ENCODE measurements at regions not wholly inside any gene's neighbourhood (a gene's known extent, or its start where the extent isn't known, plus 50 kb on each side); places are given as distances from the start of the nearest gene placed in this dataset.

DNA sequence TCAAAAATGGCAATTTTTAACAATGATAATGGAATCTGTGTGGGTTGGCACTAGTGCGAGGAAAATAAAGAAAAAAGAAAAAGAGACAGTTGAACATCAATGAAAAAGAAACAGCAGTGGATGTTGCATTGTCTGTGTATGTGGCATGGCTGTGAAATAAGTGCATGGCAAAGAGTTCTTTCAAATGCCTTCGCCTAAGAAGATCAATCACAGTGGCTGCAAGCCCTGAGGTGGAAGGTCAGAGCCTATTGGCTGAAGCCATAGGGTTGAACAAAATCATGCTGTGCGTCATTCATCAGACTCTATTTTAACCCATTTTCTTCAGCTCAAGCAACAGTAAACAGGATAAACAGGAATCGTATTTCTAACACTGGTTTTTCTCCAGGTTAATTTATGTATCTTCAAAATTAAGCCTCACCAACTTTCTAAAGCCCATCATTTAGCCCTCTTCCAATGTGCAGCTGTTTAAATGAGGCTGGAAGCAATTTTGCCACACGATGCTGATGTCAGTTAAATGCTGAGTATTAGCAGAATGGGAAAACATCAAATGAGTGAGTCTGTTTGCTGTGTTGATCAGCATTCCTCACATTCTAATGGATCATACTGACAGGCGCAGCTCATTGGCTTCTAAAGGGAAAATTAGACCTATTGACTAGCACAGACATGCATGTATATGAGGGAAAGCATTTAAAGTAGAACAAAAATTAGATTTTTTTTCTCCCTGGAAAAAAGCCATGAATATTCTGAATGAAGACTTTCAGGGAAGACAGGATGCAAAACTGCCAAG is 955.9 kb upstream of the EYS start:
- Histone ChIP-seq H3K9me3 (ENCODE audit: control insufficient read depth, insufficient read depth, low read depth, low read length) (no peaks in the 10 kb centered on the region), H3K27ac (ENCODE audit: extremely low read depth, low read depth, low read length) (no peak overlapping the region), H3K4me1 (ENCODE audit: control insufficient read depth, insufficient read depth, low read length) (no peaks in the 10 kb centered on the region), H3K4me3 (ENCODE audit: low read depth, low read length) (no peak overlapping the region), H3K36me3 (ENCODE audit: control insufficient read depth in 2 of 2, insufficient read depth in 1 of 2, low read length in 2 of 2) (no peaks in the 10 kb centered on the region)
- TF ChIP-seq GLIS2 (tag by site-specific recombination; IDR thresholded peaks at IDR 0.05) = no peak
- TF ChIP-seq ZNF138 (tag by site-specific recombination; IDR thresholded peaks at IDR 0.05; ENCODE audit: borderline replicate concordance) = no peak
- no peak for TF ChIP-seq ZNF561 (tag by site-specific recombination; IDR thresholded peaks at IDR 0.05; ENCODE audit: borderline replicate concordance)
- TF ChIP-seq ZNF202 (tag by site-specific recombination; IDR thresholded peaks at IDR 0.05; ENCODE audit: borderline replicate concordance) = no peak
- no peak for TF ChIP-seq ZNF560 (tag by site-specific recombination; IDR thresholded peaks at IDR 0.05; ENCODE audit: borderline replicate concordance)
- TF ChIP-seq ZNF785 (tag by site-specific recombination; IDR thresholded peaks at IDR 0.05) = no peak
- TF ChIP-seq ZFP3 (tag by site-specific recombination; IDR thresholded peaks at IDR 0.05; ENCODE audit: low read depth) = no peak
- no peak for TF ChIP-seq REPIN1 (tag by site-specific recombination; IDR thresholded peaks at IDR 0.05; ENCODE audit: low read depth)
- no peak for TF ChIP-seq ZNF2 (tag by site-specific recombination; IDR thresholded peaks at IDR 0.05)
- CTCF ChIA-PET = interaction anchor here (0.7 kb wide), 1 partner anchor 12 kb away, joined by 6 read pairs; no protein-coding TSS in a partner anchor
- POLR2A ChIA-PET = no interaction called here

DNA sequence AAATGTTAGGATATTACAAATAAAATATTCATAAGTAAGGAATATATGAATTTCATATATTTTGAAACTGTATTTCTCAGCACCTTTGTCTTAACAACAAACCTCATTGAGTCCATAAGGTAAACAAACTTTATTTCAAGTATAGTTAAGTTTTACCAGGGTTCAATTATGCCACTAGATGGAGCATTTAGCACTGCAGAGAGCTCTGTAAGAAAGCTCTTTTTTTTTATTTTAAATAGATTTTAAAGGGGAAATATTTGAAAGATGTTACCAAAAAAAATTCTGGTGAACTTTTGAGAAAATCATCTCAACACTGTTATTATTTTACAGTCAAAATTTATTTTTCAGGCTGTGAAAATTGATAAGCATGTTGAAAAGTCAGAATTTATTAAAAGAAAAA is 955.2 kb upstream of the EYS start:
- H3K4me1 ChIP-seq (ENCODE audit: control insufficient read depth, insufficient read depth, low read length) = no peaks in the 10 kb centered on the region
- no peak for TF ChIP-seq BCL11B (tag by site-specific recombination; IDR thresholded peaks at IDR 0.05; ENCODE audit: low read depth)
- 0 out of 2 replicates have a peak, but pooled peaks have one; percentile 3 for TF ChIP-seq ZNF654 (tag by site-specific recombination; IDR thresholded peaks at IDR 0.05; ENCODE audit: low read depth)
- no peaks in the 10 kb centered on the region for H3K36me3 ChIP-seq (ENCODE audit: control insufficient read depth in 2 of 2, insufficient read depth in 1 of 2, low read length in 2 of 2)
- H3K9me3 ChIP-seq (ENCODE audit: control insufficient read depth, insufficient read depth, low read depth, low read length) = no peaks in the 10 kb centered on the region
- POLR2A ChIA-PET = no interaction called here
- CTCF ChIA-PET = no interaction called here
- H3K4me3 ChIP-seq (ENCODE audit: low read depth, low read length) = no peak overlapping the region
- no peak overlapping the region for H3K27ac ChIP-seq (ENCODE audit: extremely low read depth, low read depth, low read length)

DNA sequence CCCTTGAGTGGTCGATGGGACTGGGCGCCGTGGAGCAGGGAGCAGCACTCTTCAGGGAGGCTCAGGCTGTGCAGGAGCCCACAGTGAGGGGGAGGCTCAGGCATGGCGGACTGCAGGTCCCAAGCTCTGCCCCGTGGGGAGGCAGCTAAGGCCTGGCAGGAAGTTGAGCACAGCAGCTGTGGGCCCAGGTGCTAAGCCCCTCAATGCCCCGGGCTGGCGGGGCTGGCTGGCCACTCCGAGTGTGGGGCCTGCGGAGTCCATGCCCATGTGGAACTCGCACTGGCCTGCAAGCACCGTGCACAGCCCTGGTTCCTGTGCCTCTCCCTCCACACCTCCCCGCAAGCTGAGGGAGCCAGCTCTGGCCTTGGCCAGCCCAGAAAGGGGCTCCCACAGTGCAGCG is 948.4 kb upstream of the EYS start:
- Histone ChIP-seq H3K4me3 (ENCODE audit: low read depth, low read length) (no peak overlapping the region), H3K9me3 (ENCODE audit: control insufficient read depth, insufficient read depth, low read depth, low read length) (no peaks in the 10 kb centered on the region), H3K4me1 (ENCODE audit: control insufficient read depth, insufficient read depth, low read length) (no peaks in the 10 kb centered on the region), H3K27ac (ENCODE audit: extremely low read depth, low read depth, low read length) (no peak overlapping the region), H3K36me3 (ENCODE audit: control insufficient read depth in 2 of 2, insufficient read depth in 1 of 2, low read length in 2 of 2) (no peaks in the 10 kb centered on the region)
- ChIA-PET POLR2A (no interaction called here), CTCF (no interaction called here)
- TF ChIP-seq ZNF621 (tag by site-specific recombination; IDR thresholded peaks at IDR 0.05) (no peak), ZNF2 (tag by site-specific recombination; IDR thresholded peaks at IDR 0.05) (no peak), ZNF416 (tag by site-specific recombination; IDR thresholded peaks at IDR 0.05) (no peak), ZNF843 (tag by site-specific recombination; IDR thresholded peaks at IDR 0.05) (no peak), SP3 (tag by site-specific recombination; IDR thresholded peaks at IDR 0.05) (no peak), ZNF626 (tag by site-specific recombination; IDR thresholded peaks at IDR 0.05) (no peak), ZNF341 (tag by site-specific recombination; IDR thresholded peaks at IDR 0.05; ENCODE audit: low read depth) (no peak), ZNF274 (IDR thresholded peaks at IDR 0.05; ENCODE audit: low read length) (no peak), ZNF274 (tag by site-specific recombination; IDR thresholded peaks at IDR 0.05; ENCODE audit: borderline replicate concordance) (no peak), ZNF670 (tag by site-specific recombination; IDR thresholded peaks at IDR 0.05; ENCODE audit: low read depth) (no peak), ZNF777 (tag by site-specific recombination; IDR thresholded peaks at IDR 0.05; ENCODE audit: borderline replicate concordance) (no peak), PRDM1 (tag by site-specific recombination; IDR thresholded peaks at IDR 0.05) (no peak), ZXDB (tag by site-specific recombination; IDR thresholded peaks at IDR 0.05) (no peak), ZNF768 (tag by site-specific recombination; IDR thresholded peaks at IDR 0.05) (no peak), IKZF3 (tag by site-specific recombination; IDR thresholded peaks at IDR 0.05) (no peak), ZNF155 (tag by site-specific recombination; IDR thresholded peaks at IDR 0.05) (no peak), ZNF350 (tag by site-specific recombination; IDR thresholded peaks at IDR 0.05) (no peak), SCRT1 (tag by site-specific recombination; IDR thresholded peaks at IDR 0.05; ENCODE audit: borderline replicate concordance) (no peak), BCL11A (tag by site-specific recombination; IDR thresholded peaks at IDR 0.05; ENCODE audit: low read depth) (no peak)
- TF ChIP-seq, protein P1, sequence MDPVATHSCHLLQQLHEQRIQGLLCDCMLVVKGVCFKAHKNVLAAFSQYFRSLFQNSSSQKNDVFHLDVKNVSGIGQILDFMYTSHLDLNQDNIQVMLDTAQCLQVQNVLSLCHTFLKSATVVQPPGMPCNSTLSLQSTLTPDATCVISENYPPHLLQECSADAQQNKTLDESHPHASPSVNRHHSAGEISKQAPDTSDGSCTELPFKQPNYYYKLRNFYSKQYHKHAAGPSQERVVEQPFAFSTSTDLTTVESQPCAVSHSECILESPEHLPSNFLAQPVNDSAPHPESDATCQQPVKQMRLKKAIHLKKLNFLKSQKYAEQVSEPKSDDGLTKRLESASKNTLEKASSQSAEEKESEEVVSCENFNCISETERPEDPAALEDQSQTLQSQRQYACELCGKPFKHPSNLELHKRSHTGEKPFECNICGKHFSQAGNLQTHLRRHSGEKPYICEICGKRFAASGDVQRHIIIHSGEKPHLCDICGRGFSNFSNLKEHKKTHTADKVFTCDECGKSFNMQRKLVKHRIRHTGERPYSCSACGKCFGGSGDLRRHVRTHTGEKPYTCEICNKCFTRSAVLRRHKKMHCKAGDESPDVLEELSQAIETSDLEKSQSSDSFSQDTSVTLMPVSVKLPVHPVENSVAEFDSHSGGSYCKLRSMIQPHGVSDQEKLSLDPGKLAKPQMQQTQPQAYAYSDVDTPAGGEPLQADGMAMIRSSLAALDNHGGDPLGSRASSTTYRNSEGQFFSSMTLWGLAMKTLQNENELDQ (tag by site-specific recombination; IDR thresholded peaks at IDR 0.05; ENCODE audit: low read depth) = no peak
- TF ChIP-seq, protein P2, sequence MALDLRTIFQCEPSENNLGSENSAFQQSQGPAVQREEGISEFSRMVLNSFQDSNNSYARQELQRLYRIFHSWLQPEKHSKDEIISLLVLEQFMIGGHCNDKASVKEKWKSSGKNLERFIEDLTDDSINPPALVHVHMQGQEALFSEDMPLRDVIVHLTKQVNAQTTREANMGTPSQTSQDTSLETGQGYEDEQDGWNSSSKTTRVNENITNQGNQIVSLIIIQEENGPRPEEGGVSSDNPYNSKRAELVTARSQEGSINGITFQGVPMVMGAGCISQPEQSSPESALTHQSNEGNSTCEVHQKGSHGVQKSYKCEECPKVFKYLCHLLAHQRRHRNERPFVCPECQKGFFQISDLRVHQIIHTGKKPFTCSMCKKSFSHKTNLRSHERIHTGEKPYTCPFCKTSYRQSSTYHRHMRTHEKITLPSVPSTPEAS (tag by site-specific recombination; IDR thresholded peaks at IDR 0.05) = no peak

Measured in HEK293 (cell line).